GM21723 (cell line): ENCODE measurements at regions not wholly inside any gene's neighbourhood (a gene's known extent, or its start where the extent isn't known, plus 50 kb on each side); places are given as distances from the start of the nearest gene placed in this dataset.
A peak's percentile ranks its signal among the peaks of the same experiment; 100 is the strongest.
"Not testable (repeated sequence)": the region's sequence is repeated elsewhere in the genome, so short reads cannot be mapped to it uniquely, and the experiment has no call there.

Experiments
- ATAC-seq: cut with Tn5 transposase; IDR thresholded peaks from one replicate; pipeline ENCODE4 v1.9.1; 2021; ENCODE audit warnings: mild to moderate bottlenecking, moderate library complexity; ENCODE audit not compliant: unreplicated experiment

DNA sequence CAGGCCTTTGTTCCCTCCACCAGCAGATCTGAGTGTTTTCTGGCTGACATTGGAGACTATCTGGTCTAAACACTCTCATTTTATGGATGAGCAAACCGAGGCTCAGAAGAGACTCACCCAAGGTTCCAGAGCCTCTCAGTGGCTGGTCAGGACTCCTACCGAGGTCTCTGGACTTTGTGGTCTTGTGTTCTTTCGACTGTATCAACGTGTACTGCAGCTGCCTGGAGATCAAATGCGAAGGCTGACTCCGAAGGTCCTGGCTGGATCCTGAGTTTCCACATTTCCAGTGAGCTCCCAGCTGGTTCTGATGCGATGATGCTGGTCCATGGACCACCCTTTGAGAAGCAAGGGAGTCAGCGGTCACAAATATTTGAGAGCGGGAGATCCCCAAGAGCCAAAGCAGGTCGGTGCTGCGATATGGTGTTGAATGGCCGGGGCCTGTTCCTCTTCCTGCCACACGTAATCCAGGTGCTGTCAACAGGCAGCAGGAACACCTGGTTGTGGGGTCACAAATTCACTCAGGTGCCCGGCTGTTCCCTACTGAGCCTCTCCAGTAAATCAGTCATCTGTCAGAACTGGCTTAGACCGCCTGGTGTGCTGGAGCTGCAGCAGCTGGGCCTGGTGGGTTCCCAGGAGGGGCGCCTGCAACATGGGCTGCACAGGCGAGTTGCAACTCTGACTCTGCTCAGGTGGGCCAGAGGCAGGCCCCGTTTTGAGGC lies 94.8 kb upstream of the USP24 start:
- no peak for ATAC-seq

DNA sequence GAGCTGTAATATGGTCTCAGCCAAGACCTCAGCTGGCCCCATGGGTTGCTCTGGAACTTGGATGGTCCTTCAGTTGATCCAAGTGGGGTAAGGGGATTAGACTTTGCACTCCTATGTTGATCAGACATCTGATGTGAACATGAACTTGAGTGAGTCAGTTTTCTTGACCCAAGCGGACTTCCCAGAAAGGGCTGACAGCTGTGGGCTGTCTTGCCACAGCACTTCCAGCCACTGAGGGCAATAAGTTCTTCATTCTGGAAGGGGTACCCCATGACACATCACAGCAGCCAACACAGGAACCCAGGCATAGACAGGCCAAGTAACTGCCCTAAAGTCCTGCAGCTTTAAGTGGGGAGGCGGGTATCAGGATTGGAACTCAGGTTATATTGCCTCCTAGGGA lies 93.9 kb upstream of the USP24 start:
- ATAC-seq, result no peak

DNA sequence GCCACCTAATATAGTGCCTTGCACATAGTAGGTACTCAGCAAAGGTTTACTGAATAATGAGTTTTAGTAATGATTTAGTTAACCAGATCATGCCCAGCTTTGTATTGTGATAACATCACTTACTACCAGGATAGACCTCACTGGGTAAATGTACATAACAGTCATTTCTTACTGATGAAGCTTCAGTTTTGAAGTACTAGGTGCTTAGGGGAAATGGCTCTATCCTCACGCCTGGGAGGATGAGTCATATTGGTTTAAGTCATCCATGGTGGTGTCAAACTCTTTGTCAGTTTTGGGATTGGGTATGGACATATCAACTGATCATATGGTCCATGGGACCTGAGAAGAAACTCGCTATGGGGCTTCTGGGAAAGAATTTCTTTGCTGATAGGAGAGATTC lies 90.6 kb upstream of the USP24 start:
- no peak for ATAC-seq

- no peak for ATAC-seq
Measured at GRCh38 chr1:55304229-55304740, 89.1 kb upstream of the USP24 start.

- no peak for ATAC-seq
Measured at GRCh38 chr1:55302972-55303371, 87.8 kb upstream of the USP24 start.

DNA sequence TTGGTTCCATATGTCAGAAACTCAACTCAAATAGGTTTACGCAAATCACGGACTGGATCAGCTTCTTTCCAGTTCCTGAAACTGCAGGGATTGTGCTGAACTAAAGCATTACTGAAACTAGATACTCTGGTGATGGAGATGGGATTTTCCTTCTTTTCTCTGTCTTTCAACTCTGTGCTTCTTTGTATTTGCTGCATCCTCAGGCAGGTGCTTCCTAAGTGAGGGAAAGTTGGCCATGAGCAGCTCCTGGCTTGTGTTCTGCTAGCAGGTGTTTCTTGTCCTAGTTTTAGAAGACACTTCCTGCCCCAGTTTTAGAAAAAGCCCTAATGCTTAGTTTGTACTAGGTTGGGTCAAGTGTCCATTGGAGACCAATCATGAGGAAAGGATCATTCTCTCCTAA lies 86.7 kb upstream of the USP24 start:
- no peak for ATAC-seq

DNA sequence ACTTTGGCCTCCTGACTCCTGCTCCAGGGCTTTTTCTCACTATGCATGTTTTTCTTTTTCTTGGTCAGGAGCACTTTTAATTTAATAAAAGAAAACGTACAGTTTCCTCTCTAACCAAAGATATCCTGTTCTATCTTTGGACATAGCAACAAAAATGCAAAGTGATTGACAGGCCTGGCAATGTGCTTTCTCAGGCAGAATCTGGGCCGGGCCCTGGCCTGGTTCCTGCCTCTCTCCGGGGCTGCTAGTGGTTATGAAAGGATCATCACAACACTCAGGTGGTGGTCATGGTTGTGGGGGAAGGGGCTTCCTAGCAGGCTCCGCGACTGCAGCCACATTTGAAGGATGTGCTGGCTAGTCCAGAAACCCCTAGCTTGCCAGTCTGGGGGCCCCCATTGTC lies 85.8 kb upstream of the USP24 start:
- no peak for ATAC-seq

DNA sequence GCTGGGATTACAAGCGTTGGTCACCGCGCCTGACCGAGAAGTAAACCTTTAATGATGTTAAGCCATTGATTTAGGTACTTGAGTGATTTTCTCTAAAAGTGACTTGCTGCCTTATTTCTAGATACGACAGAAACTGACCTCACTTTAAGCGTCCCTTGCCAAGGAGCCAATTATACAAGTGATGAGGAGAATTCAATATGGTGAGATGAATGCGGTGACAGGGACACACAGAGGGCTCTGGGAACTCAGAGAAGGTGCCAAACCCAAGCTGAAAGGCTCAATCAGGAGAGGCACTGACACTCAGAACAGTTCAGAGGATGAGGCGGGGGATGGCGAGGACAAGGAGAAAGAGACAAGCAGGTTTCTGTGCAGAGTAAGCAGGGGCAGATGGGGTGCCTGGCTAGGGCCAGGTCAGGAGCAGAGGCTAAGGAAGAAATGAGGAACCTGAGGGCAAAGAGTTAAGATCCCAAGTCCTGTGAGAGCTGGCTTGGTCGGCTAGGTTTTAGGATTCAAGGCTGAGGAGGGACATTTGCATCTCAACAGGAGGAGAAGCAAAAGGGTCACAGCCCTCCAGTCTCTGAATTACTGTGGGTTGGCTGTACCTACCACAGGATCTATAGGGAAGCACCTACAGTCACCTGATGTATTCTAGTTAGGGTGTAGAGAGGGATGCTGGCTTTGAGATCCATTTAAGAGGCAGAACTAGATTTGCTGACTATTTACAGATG lies 83.2 kb upstream of the USP24 start:
- ATAC-seq, result no peak

DNA sequence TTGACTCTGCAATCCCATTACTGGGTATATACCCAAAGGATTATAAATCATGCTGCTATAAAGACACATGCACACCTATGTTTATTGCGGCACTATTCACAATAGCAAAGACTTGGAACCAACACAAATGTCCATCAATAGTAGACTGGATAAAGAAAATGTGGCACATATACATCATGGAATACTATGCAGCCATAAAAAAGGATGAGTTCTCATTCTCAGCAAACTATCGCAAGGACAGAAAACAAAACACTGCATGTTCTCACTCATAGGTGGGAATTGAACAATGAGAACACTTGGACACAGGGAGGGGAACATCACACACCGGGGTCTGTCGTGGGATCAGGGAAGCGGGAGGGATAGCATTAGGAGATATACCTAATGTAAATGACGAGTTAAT lies 81.1 kb upstream of the USP24 start:
- not testable (repeated sequence) for ATAC-seq

DNA sequence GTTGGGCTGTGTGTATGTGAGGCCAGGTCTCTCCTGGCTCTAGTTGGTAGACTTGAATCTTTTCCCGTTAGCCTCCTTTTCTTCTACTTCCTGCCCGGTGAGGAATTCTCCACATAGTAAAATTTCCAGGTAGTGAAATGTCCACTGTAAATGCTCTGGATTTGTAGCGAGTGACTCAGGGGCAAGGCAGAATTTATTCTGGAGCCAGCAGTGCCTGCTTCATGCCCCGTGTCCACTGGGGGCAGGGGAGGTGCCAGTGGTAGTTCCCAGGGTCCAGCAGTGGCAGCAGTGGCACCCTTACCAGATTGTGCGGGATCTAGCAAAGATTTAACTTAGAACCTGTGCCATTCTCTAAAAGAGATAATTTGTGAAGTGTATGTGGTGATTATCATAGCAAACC lies 74.5 kb upstream of the USP24 start:
- ATAC-seq, result no peak

DNA sequence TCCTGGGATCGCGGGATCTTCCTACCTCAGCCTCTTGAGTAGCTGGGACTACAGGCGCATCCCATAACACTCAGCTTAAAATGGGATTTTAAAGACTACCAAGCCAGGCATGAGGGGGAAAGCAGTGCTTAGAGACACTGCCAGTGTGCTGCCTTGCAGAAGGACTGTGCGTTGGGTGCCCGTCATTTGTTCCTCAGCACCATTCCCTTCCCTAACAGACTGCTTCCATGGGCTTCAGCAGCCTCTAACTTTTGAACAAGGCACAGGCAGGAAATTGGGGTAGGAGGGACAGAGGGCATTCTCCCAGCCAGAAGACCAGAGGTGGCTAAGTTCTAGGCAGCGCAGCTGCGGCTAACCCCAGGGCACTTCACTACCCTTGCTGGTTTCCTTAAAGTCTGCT lies 73.9 kb upstream of the USP24 start:
- no peak for ATAC-seq

DNA sequence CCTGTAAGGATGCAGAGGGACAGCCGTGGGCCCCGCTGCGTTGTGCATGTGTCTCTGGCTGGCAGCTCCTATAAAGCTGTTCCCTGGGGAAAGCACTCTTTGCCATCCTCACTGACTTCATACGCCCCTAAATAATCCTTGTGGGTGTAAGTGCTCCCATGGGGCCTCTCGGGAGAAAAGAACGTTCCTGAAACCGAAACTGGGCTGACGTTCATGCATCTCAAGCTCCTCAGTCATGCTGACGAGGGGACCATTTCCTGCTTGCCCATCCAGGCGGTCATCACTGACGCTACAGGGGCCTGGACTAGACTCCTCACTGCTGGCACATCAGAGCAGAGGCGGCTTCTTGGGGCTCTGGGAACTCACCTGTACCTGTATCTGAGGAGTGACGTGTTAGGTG lies 73.1 kb upstream of the USP24 start:
- ATAC-seq, result peak; percentile 89

- ATAC-seq, result peak; percentile 51
Measured at GRCh38 chr1:55287723-55288122, 72.6 kb upstream of the USP24 start.

- ATAC-seq, result no peak
Measured at GRCh38 chr1:55286856-55287602, 71.9 kb upstream of the USP24 start.

GRCh38 chr1:55285834-55286233 lies 70.7 kb upstream of the USP24 start:
- ATAC-seq, result no peak

DNA sequence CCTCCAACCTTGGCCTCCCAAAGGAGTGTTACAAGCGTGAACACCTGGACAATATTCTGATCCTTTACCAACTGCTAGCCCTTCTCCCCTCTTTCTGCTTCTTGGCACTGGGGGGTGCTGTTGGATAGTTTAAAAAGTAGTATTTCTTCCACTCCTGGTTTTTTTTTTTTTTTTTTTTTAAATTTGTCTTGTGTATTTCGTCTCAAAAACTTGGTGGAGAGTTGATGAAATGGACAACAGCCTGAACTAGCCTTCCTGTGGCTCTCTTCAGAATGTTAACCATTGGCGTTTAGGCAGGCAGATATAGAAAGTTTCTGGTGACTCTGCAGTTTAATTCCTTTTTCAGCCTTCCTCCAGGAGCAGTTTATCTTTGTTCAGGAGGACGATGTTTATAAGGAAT lies 69.7 kb upstream of the USP24 start:
- ATAC-seq, result no peak

DNA sequence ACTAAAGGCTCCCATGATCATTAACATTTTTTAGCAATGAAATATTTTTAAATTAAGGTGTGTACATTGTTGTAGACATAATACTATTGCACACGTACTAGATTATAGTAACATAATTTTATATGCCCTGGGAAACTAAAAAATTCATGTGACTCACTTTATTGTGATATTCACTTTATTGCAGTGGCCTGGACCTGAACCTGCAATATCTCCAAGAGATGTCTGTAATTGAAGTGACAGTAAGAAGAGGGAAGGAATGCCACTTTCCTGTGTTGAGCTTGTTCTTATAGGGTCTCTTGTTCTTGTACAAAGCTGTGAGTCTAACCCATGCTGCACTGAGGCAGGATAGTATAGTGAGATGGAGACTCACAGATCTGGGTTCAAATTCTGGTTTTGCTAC lies 66.9 kb upstream of the USP24 start:
- ATAC-seq, result no peak

DNA sequence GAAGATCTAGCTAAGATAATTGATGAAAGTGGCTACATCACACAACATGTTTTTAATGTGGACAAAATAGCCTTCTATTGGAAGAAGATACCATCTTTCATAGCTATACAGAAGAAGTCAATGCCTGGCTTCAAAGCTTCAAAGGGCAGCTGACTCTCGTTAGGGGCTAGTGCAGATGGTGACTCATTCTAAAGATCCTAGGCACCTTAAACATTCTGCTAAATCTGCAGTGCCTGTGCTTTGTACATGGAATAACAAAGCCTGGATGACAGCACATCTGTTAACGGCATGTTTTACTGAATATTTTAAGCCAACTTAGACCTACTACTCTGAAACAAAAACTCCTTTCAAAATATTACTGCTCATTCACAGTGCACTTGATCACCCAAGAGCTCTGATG lies 65.6 kb upstream of the USP24 start:
- ATAC-seq, result no peak

- no peak for ATAC-seq
Measured at GRCh38 chr1:55279627-55280026, 64.5 kb upstream of the USP24 start.

GRCh38 chr1:55278378-55278777 lies 63.2 kb upstream of the USP24 start:
- ATAC-seq, result no peak

- ATAC-seq, result peak; percentile 90
Measured at GRCh38 chr1:55277377-55278130, 62.4 kb upstream of the USP24 start.
